ENCODE measurements at regions not wholly inside any gene's neighbourhood (a gene's known extent, or its start where the extent isn't known, plus 50 kb on each side); places are given as distances from the start of the nearest gene placed in this dataset.

DNA sequence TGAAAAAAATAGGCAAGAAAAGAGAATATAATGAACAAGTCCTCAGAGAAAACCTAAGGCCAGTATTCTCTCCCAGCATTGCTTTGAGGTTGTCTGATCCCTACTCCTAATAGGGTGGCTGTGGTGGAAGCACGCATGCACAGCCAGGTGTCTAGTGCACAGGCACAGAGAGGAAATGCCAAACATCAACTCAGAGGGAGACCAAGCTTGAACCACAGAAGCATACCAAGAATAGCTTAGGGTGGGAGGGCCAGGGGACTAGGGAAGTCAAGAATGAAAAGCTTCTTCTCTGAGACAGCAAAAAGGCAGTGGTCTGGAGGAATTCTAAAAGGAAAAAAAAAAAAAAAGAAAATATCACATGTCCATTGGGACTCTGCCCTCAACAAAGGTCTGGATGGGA is 244.1 kb upstream of the API5 start:
- TF ChIP-seq, protein P1, sequence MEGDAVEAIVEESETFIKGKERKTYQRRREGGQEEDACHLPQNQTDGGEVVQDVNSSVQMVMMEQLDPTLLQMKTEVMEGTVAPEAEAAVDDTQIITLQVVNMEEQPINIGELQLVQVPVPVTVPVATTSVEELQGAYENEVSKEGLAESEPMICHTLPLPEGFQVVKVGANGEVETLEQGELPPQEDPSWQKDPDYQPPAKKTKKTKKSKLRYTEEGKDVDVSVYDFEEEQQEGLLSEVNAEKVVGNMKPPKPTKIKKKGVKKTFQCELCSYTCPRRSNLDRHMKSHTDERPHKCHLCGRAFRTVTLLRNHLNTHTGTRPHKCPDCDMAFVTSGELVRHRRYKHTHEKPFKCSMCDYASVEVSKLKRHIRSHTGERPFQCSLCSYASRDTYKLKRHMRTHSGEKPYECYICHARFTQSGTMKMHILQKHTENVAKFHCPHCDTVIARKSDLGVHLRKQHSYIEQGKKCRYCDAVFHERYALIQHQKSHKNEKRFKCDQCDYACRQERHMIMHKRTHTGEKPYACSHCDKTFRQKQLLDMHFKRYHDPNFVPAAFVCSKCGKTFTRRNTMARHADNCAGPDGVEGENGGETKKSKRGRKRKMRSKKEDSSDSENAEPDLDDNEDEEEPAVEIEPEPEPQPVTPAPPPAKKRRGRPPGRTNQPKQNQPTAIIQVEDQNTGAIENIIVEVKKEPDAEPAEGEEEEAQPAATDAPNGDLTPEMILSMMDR (IDR thresholded peaks at IDR 0.05) = no peak
- no peaks in the 10 kb centered on the region for H3K36me3 ChIP-seq
- no peak overlapping the region for H3K4me3 ChIP-seq
- WGBS, 2 donors = 34 to 59% methylated on average over 1 of the region's 1 CpG
- no peaks in the 10 kb centered on the region for H3K4me1 ChIP-seq
- DNase-seq (no peak), ATAC-seq (no peak), FAIRE-seq (no peak)
- intact Hi-C loops (cut with DNase I) = no loop called here
- no peaks in the 10 kb centered on the region for H3K9me3 ChIP-seq
- H3K27ac ChIP-seq = no peak overlapping the region
- no peaks in the 10 kb centered on the region for H3K27me3 ChIP-seq

DNA sequence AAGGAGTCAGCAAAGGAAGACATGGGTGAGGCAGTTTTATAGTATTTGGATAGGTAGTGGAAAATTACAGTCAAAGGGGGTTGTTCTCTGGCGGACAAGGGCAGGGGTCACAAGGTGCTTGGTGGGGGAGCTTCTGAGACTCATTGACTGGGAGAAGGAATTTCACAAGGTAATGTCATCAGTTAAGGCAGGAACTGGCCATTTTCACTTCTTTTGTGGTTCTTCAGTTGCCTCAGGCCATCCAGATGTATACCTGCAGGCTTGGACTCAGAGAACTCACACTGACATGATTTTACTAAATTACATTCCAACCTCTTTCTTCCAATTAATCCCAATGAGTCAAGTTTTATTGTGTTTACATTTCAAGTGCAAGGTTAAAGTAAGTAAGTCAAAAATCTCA is 240.5 kb upstream of the API5 start:
- Histone ChIP-seq H3K9me3 (no peaks in the 10 kb centered on the region), H3K27me3 (no peaks in the 10 kb centered on the region), H3K4me1 (no peaks in the 10 kb centered on the region), H3K36me3 (no peaks in the 10 kb centered on the region), H3K27ac (no peak overlapping the region), H3K4me3 (no peak overlapping the region)
- intact Hi-C loops (cut with DNase I) = no loop called here
- FAIRE-seq (no peak), DNase-seq (no peak), ATAC-seq (no peak)
- WGBS, 2 donors = 49 to 58% methylated on average over 1 of the region's 1 CpG
- TF ChIP-seq, protein P1 (IDR thresholded peaks at IDR 0.05) = no peak

DNA sequence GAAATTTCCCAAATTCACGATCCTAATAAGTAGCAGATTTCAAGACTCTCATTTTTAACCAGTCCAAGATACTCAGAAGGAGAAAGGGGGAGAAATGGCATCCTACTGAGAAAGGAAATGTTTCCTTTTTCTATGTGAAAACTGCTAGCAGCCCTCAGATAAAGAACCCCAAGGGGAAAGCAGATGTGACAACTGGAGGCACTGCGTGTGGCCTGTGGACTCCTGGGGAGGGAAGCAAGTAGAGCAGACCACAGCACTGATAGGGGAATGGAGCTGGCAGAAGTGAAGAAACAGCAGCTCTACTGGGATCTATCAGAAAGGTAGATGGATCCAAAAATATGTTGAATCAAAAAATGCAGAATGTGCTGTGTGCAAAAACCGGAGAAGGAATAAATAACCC is 239.7 kb upstream of the API5 start:
- intact Hi-C loops (cut with DNase I) = no loop called here
- DNase-seq (no peak), FAIRE-seq (no peak), ATAC-seq (no peak)
- Histone ChIP-seq H3K27ac (no peak overlapping the region), H3K4me3 (no peak overlapping the region), H3K27me3 (no peaks in the 10 kb centered on the region), H3K9me3 (no peaks in the 10 kb centered on the region), H3K36me3 (no peaks in the 10 kb centered on the region), H3K4me1 (no peaks in the 10 kb centered on the region)
- 26 to 45% methylated on average over 3 of the region's 3 CpGs for WGBS, 2 donors
- TF ChIP-seq, protein P1 (IDR thresholded peaks at IDR 0.05) = no peak

DNA sequence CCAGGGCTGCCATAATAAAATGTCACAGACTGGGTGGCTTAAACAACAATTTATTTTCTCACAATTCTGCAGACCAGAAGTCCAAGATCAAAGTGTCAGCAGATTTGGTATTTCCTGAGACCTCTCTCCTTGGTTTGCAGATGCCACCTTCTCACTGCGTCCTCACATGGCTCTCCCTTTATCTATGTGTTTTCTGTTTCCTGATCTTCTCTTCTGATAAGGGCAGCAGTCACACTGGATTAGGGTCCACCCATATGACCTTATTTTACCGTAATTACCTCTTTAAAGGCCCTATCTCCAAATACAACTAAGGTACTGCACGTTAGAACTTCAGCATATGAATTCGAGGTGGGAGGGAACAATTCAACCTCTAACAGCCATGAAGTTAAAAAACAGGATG is 238.9 kb upstream of the API5 start:
- 33 to 35% methylated on average over 4 of the region's 4 CpGs for WGBS, 2 donors
- DNase-seq (no peak), ATAC-seq (no peak), FAIRE-seq (no peak)
- no peak overlapping the region for H3K4me3 ChIP-seq
- no peak overlapping the region for H3K27ac ChIP-seq
- H3K9me3 ChIP-seq = no peaks in the 10 kb centered on the region
- intact Hi-C loops (cut with DNase I) = no loop called here
- no peaks in the 10 kb centered on the region for H3K4me1 ChIP-seq
- TF ChIP-seq, protein P1 (IDR thresholded peaks at IDR 0.05) = no peak
- no peaks in the 10 kb centered on the region for H3K36me3 ChIP-seq
- no peaks in the 10 kb centered on the region for H3K27me3 ChIP-seq

DNA sequence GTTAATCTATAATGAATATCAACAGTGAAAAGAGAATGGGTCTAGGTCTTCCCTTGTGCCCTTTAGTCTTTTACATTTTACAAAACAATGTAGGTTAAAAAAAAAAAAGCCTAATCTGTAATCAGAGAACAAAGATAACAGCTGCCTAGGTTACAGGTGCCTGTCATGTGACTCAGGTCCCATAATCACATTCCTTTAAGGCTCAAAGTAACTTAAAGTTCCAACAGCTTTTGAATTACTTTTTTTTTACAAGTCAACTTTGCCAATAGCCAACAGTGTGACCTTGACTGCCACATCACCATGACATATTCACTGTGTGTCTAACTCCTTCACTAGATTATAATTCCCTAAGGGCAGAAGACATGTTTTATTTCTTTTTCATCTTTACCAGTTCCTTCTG is 237.0 kb upstream of the API5 start:
- Histone ChIP-seq H3K27me3 (no peaks in the 10 kb centered on the region), H3K9me3 (no peaks in the 10 kb centered on the region), H3K36me3 (no peaks in the 10 kb centered on the region), H3K4me3 (no peak overlapping the region), H3K4me1 (no peaks in the 10 kb centered on the region), H3K27ac (no peak overlapping the region)
- ATAC-seq (peak in 1 of 4 donors; percentile 15), FAIRE-seq (no peak), DNase-seq (no peak)
- intact Hi-C loops (cut with DNase I) = no loop called here
- TF ChIP-seq, protein P1 (IDR thresholded peaks at IDR 0.05) = no peak
